K562 (cell line): ENCODE measurements at regions not wholly inside any gene's neighbourhood (a gene's known extent, or its start where the extent isn't known, plus 50 kb on each side); places are given as distances from the start of the nearest gene placed in this dataset.

Experiments
- EGR1 ChIP-seq: fragments of 450-650 bp; conservative IDR thresholded peaks from 2 replicates; pipeline ENCODE4 v1.6.1; 2017; ENCODE audit warnings: mild to moderate bottlenecking
- SIX5 ChIP-seq, 2 experiments: IDR thresholded peaks; 2 replicates each; pipeline ENCODE4 v1.6.1; 2011; ENCODE audit warnings: low read length in 2 of 2, borderline replicate concordance in 1 of 2, low read depth in 1 of 2, mild to moderate bottlenecking in 1 of 2, moderate library complexity in 1 of 2; ENCODE audit not compliant: insufficient read depth in 1 of 2
- TBP ChIP-seq: optimal IDR thresholded peaks from 2 replicates; pipeline ENCODE3; 2011; ENCODE audit warnings: low read depth, low read length, improper control_type of control experiment
- ZNF174 ChIP-seq: fragments of 250-450 bp; sonication (Bioruptor Pico); IDR thresholded peaks from 2 replicates; pipeline ENCODE4 v1.4.0; 2020; ENCODE audit warnings: mild to moderate bottlenecking
- TF ChIP-seq, protein P1 (sequence below): sonication (generic); formaldehyde crosslinking; IDR thresholded peaks from 2 replicates; pipeline ENCODE4 v1.8.1; 2022; ENCODE audit warnings: missing genetic modification reagents
- TF ChIP-seq, protein P2 (sequence below): fragments of 250-450 bp; sonication (Bioruptor Pico); IDR thresholded peaks from 2 replicates; pipeline ENCODE4 v1.8.0; 2022; ENCODE audit warnings: inconsistent platforms
- TF ChIP-seq, protein P3 (sequence below): fragments of 450-650 bp; formaldehyde crosslinking; IDR thresholded peaks from 2 replicates; pipeline ENCODE4 v1.4.0; 2020; ENCODE audit warnings: mild to moderate bottlenecking, mixed read lengths
- TF ChIP-seq, protein P4 (sequence below), 3 experiments: IDR thresholded peaks in 2 of 3; conservative IDR thresholded peaks in 1 of 3; 2 replicates each; pipeline ENCODE4 v1.5.1; 2011 to 2012; ENCODE audit warnings: low read length in 3 of 3, mild to moderate bottlenecking in 3 of 3, control low read depth in 2 of 3, improper control_type of control experiment in 1 of 3, inconsistent platforms in 1 of 3, low read depth in 1 of 3, mixed read lengths in 1 of 3, moderate library complexity in 1 of 3; ENCODE audit not compliant: insufficient read depth in 2 of 3

DNA sequence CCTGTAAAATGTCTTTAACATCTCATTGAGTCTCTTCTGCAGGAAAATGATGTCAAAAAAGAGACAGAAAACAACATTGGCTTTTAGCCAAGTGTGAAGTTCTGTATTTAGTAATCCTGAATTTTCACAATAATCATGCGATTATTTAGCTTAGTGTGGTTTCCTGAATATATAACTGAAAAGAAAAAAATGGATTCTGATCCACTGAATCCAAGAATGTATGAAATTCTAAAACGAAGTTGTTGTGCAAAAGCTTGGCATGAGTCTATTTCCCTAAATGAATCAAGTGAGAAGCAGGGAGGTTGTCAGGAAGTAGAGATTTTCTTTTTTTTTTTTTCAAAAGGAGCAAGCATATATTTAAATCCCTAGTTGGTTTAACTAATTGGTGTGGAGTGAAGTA, 145.9 kb upstream of the CDH6 start (continued):
- TF ChIP-seq, protein P1, sequence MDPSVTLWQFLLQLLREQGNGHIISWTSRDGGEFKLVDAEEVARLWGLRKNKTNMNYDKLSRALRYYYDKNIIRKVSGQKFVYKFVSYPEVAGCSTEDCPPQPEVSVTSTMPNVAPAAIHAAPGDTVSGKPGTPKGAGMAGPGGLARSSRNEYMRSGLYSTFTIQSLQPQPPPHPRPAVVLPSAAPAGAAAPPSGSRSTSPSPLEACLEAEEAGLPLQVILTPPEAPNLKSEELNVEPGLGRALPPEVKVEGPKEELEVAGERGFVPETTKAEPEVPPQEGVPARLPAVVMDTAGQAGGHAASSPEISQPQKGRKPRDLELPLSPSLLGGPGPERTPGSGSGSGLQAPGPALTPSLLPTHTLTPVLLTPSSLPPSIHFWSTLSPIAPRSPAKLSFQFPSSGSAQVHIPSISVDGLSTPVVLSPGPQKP (CRISPR knock-in tag), result no peak
- TF ChIP-seq ZNF174 (no peak), TBP (no peak), SIX5 (IDR thresholded peaks at IDR 0.05; ENCODE audit: borderline replicate concordance in 1 of 2, insufficient read depth in 1 of 2, low read depth in 1 of 2, low read length in 2 of 2) (no peak), EGR1 (no peak)
- TF ChIP-seq, protein P2, sequence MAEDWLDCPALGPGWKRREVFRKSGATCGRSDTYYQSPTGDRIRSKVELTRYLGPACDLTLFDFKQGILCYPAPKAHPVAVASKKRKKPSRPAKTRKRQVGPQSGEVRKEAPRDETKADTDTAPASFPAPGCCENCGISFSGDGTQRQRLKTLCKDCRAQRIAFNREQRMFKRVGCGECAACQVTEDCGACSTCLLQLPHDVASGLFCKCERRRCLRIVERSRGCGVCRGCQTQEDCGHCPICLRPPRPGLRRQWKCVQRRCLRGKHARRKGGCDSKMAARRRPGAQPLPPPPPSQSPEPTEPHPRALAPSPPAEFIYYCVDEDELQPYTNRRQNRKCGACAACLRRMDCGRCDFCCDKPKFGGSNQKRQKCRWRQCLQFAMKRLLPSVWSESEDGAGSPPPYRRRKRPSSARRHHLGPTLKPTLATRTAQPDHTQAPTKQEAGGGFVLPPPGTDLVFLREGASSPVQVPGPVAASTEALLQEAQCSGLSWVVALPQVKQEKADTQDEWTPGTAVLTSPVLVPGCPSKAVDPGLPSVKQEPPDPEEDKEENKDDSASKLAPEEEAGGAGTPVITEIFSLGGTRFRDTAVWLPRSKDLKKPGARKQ (CRISPR knock-in tag), result no peak
- TF ChIP-seq, protein P3, sequence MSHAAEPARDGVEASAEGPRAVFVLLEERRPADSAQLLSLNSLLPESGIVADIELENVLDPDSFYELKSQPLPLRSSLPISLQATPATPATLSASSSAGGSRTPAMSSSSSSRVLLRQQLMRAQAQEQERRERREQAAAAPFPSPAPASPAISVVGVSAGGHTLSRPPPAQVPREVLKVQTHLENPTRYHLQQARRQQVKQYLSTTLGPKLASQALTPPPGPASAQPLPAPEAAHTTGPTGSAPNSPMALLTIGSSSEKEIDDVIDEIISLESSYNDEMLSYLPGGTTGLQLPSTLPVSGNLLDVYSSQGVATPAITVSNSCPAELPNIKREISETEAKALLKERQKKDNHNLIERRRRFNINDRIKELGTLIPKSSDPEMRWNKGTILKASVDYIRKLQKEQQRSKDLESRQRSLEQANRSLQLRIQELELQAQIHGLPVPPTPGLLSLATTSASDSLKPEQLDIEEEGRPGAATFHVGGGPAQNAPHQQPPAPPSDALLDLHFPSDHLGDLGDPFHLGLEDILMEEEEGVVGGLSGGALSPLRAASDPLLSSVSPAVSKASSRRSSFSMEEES (CRISPR knock-in tag), result no peak
- TF ChIP-seq, protein P4, sequence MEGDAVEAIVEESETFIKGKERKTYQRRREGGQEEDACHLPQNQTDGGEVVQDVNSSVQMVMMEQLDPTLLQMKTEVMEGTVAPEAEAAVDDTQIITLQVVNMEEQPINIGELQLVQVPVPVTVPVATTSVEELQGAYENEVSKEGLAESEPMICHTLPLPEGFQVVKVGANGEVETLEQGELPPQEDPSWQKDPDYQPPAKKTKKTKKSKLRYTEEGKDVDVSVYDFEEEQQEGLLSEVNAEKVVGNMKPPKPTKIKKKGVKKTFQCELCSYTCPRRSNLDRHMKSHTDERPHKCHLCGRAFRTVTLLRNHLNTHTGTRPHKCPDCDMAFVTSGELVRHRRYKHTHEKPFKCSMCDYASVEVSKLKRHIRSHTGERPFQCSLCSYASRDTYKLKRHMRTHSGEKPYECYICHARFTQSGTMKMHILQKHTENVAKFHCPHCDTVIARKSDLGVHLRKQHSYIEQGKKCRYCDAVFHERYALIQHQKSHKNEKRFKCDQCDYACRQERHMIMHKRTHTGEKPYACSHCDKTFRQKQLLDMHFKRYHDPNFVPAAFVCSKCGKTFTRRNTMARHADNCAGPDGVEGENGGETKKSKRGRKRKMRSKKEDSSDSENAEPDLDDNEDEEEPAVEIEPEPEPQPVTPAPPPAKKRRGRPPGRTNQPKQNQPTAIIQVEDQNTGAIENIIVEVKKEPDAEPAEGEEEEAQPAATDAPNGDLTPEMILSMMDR (IDR thresholded peaks at IDR 0.05 in 2 of 3, conservative IDR thresholded peaks at IDR 0.05 in 1 of 3; ENCODE audit: insufficient read depth in 2 of 3, low read depth in 1 of 3, low read length in 3 of 3), result no peak
